Myocyte (in vitro differentiated cells): ENCODE measurements at regions not wholly inside any gene's neighbourhood (a gene's known extent, or its start where the extent isn't known, plus 50 kb on each side); places are given as distances from the start of the nearest gene placed in this dataset.
A peak's percentile ranks its signal among the peaks of the same experiment; 100 is the strongest.

ENCODE experiments used
- DNase-seq: peaks from one replicate; pipeline ENCODE4 v3.0.0-alpha.2; 2012; ENCODE audit warnings: low read depth

- no peak for DNase-seq
Measured at GRCh38 chr12:132426349-132427173, 63.4 kb upstream of the FBRSL1 start.

- no peak for DNase-seq
Measured at GRCh38 chr12:132424811-132425210, 65.1 kb upstream of the FBRSL1 start.

GRCh38 chr12:132423820-132424645 lies 65.9 kb upstream of the FBRSL1 start:
- DNase-seq, result no peak

GRCh38 chr12:132423251-132423819 lies 66.6 kb upstream of the FBRSL1 start:
- DNase-seq, result no peak

GRCh38 chr12:132422381-132423043 lies 67.4 kb upstream of the FBRSL1 start:
- DNase-seq, result peak; percentile 53

- DNase-seq, result no peak
Measured at GRCh38 chr12:132422040-132422380, 67.9 kb upstream of the FBRSL1 start.

- no peak for DNase-seq
Measured at GRCh38 chr12:132419631-132420246, 70.2 kb upstream of the FBRSL1 start.

GRCh38 chr12:132418393-132418925 lies 71.5 kb upstream of the FBRSL1 start:
- DNase-seq, result no peak

GRCh38 chr12:132417741-132418140 lies 72.2 kb upstream of the FBRSL1 start:
- DNase-seq, result no peak

- no peak for DNase-seq
Measured at GRCh38 chr12:132416827-132417226, 73.1 kb upstream of the FBRSL1 start.

GRCh38 chr12:132416121-132416673 lies 73.8 kb upstream of the FBRSL1 start:
- no peak for DNase-seq

GRCh38 chr12:132415327-132416120 lies 74.4 kb upstream of the FBRSL1 start:
- DNase-seq, result no peak

- DNase-seq, result peak; percentile 83
Measured at GRCh38 chr12:132414634-132415326, 75.2 kb upstream of the FBRSL1 start.

GRCh38 chr12:132413931-132414588 lies 75.9 kb upstream of the FBRSL1 start:
- DNase-seq, result no peak

GRCh38 chr12:132411457-132411856 lies 78.5 kb upstream of the FBRSL1 start:
- DNase-seq, result no peak

GRCh38 chr12:132410849-132411248 lies 79.1 kb upstream of the FBRSL1 start:
- no peak for DNase-seq

GRCh38 chr12:132410296-132410625 lies 79.7 kb upstream of the FBRSL1 start:
- DNase-seq, result no peak

- DNase-seq, result no peak
Measured at GRCh38 chr12:132409495-132410295, 80.3 kb upstream of the FBRSL1 start.
